Keratinocyte (primary cell): ENCODE measurements at regions not wholly inside any gene's neighbourhood (a gene's known extent, or its start where the extent isn't known, plus 50 kb on each side); places are given as distances from the start of the nearest gene placed in this dataset.

Experiments
- DNase-seq: peaks from one replicate; pipeline ENCODE4 v3.0.0-alpha.2; 2011; ENCODE audit warnings: low read depth, missing footprints, low spot score
- FAIRE-seq: peaks from 2 replicates; lab custom pipeline; 2011; peaks lifted over from hg19 to GRCh38; lab: Jason Lieb, UNC
- H2AFZ ChIP-seq: 2 replicates; pipeline ENCODE4 v1.6.0; 2012; ENCODE audit warnings: low read length, control low read depth, inconsistent platforms; ENCODE audit not compliant: control insufficient read depth
- H3K27ac ChIP-seq: 2 replicates; pipeline ENCODE4 v1.5.1; 2011; ENCODE audit warnings: low read length; ENCODE audit not compliant: control insufficient read depth, insufficient read depth
- H3K27me3 ChIP-seq: 3 replicates; pipeline ENCODE4 v1.6.0; 2011; ENCODE audit warnings: low read length; ENCODE audit not compliant: control insufficient read depth, insufficient read depth; ENCODE audit errors: extremely low read depth
- H3K36me3 ChIP-seq, 2 experiments: 2 replicates in 1 of 2; 3 replicates in 1 of 2; pipeline ENCODE4 v1.5.1; 2011; ENCODE audit warnings: low read length in 2 of 2, mild to moderate bottlenecking in 1 of 2; ENCODE audit not compliant: control insufficient read depth in 2 of 2, insufficient read depth in 2 of 2; ENCODE audit errors: extremely low read depth in 1 of 2
- H3K4me1 ChIP-seq: 3 replicates; pipeline ENCODE4 v1.5.1; 2011; ENCODE audit warnings: low read length; ENCODE audit not compliant: control insufficient read depth, insufficient read depth; ENCODE audit errors: extremely low read depth
- H3K4me2 ChIP-seq: 3 replicates; pipeline ENCODE4 v1.6.0; 2011; ENCODE audit warnings: low read depth, low read length; ENCODE audit not compliant: control insufficient read depth, insufficient read depth; ENCODE audit errors: extremely low read depth
- H3K4me3 ChIP-seq, 3 experiments: fragments of 200-600 bp in 1 of 3; sonication (generic) in 1 of 3; 2 replicates in 2 of 3; 3 replicates in 1 of 3; pipeline ENCODE4 v1.5.1; 2011 to 2016; ENCODE audit warnings: low read length in 3 of 3, mild to moderate bottlenecking in 3 of 3, control low read depth in 2 of 3, inconsistent platforms in 1 of 3, low read depth in 1 of 3, mixed read lengths in 1 of 3, mixed run types in 1 of 3, moderate library complexity in 1 of 3; ENCODE audit not compliant: control insufficient read depth in 2 of 3, insufficient read depth in 2 of 3; ENCODE audit errors: extremely low read depth in 1 of 3
- H3K79me2 ChIP-seq: 2 replicates; pipeline ENCODE4 v1.6.0; 2012; ENCODE audit warnings: low read length; ENCODE audit not compliant: control insufficient read depth, insufficient read depth
- H3K9ac ChIP-seq: 3 replicates; pipeline ENCODE4 v1.6.0; 2011; ENCODE audit warnings: low read length; ENCODE audit not compliant: control insufficient read depth, insufficient read depth; ENCODE audit errors: extremely low read depth
- H3K9me1 ChIP-seq: 3 replicates; pipeline ENCODE4 v1.6.0; 2011; ENCODE audit warnings: low read length; ENCODE audit not compliant: control insufficient read depth, insufficient read depth; ENCODE audit errors: extremely low read depth
- H3K9me3 ChIP-seq: 2 replicates; pipeline ENCODE4 v1.5.1; 2012; ENCODE audit warnings: low read depth, low read length; ENCODE audit not compliant: control insufficient read depth
- H4K20me1 ChIP-seq: 3 replicates; pipeline ENCODE4 v1.6.0; 2011; ENCODE audit warnings: low read length; ENCODE audit not compliant: control insufficient read depth, insufficient read depth; ENCODE audit errors: extremely low read depth
- CTCF ChIP-seq, 3 experiments: IDR thresholded peaks in 1 of 3; conservative IDR thresholded peaks in 1 of 3; optimal IDR thresholded peaks in 1 of 3; 2 replicates in 2 of 3; 3 replicates in 1 of 3; pipeline versions ENCODE3 to v1.5.1; 2011; ENCODE audit warnings: low read length in 3 of 3, mild to moderate bottlenecking in 3 of 3, moderate library complexity in 2 of 3, control low read depth in 1 of 3, inconsistent platforms in 1 of 3; ENCODE audit not compliant: insufficient read depth in 2 of 3; ENCODE audit errors: extremely low read depth in 1 of 3
- EZH2 ChIP-seq: IDR thresholded peaks from one replicate; pipeline ENCODE4 v1.6.1; 2012; ENCODE audit warnings: inconsistent platforms, mild to moderate bottlenecking, low read length, moderate library complexity
- dilution Hi-C: fragments of 300-500 bp; cut with MboI; formaldehyde crosslinking; loops from one replicate; pipeline ENCODE4 v1.7.0; 2020; ENCODE audit warnings: low sequenced_read_pairs; ENCODE audit not compliant: extremely low pct_ligation_motif_present

DNA sequence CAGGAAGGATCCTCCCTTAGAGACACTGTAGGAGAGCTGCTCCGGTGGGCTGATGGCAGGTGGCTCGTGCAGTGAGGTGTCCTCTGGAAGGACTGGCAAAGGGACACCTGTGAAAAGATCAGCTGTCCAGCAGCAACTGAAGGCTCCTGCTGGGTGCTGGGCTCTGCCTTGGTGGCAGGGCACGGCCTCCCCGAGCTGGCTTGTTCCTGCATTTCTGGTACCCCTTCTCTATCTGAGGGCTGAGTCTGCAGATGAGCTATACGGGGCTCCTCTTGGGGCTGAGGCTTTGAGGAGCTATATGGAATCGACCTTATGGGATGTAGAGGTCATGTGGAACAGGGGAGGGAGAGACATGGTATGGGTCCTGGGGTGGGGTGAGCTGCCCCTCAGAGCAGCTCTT, 875.8 kb downstream of the BRD1 start:
- FAIRE-seq (no peak), DNase-seq (no peak)
- H3K4me2 ChIP-seq, result no peak overlapping the region
- H3K4me1 ChIP-seq, result no peaks in the 10 kb centered on the region
- no peaks in the 10 kb centered on the region for H4K20me1 ChIP-seq
- no peaks in the 10 kb centered on the region for H3K27me3 ChIP-seq
- H3K9me3 ChIP-seq, result peaks cover 10% of the 10 kb centered on the region
- no peak for TF ChIP-seq CTCF (optimal IDR thresholded peaks at IDR 0.05 in 1 of 3, IDR thresholded peaks at IDR 0.05 in 1 of 3, conservative IDR thresholded peaks at IDR 0.05 in 1 of 3; ENCODE audit: extremely low read depth in 1 of 3, insufficient read depth in 2 of 3, low read length in 3 of 3)
- TF ChIP-seq EZH2, result no peak
- H2AFZ ChIP-seq, result no peak overlapping the region
- H3K36me3 ChIP-seq, result no peaks in the 10 kb centered on the region
- no peaks in the 10 kb centered on the region for H3K79me2 ChIP-seq
- H3K27ac ChIP-seq, result no peak overlapping the region
- H3K9ac ChIP-seq, result no peak overlapping the region
- dilution Hi-C loops, result no loop called here
- no peaks in the 10 kb centered on the region for H3K9me1 ChIP-seq
- H3K4me3 ChIP-seq, result no peak overlapping the region

- no peaks in the 10 kb centered on the region for H3K27me3 ChIP-seq
These were observed 877.3 kb downstream of the BRD1 start for GRCh38 chr22:48950151-48950915.

More at GRCh38 chr22:48950151-48950915, 877.3 kb downstream of the BRD1 start:
- Histone ChIP-seq H4K20me1 (no peaks in the 10 kb centered on the region), H3K9me1 (no peaks in the 10 kb centered on the region), H3K36me3 (no peaks in the 10 kb centered on the region), H3K4me3 (no peak overlapping the region), H2AFZ (no peak overlapping the region), H3K9ac (no peak overlapping the region), H3K27ac (no peak overlapping the region), H3K4me2 (no peak overlapping the region), H3K4me1 (no peaks in the 10 kb centered on the region), H3K79me2 (no peaks in the 10 kb centered on the region), H3K9me3 (peaks cover 10% of the 10 kb centered on the region)
- FAIRE-seq (no peak), DNase-seq (no peak)
- no peak for TF ChIP-seq CTCF (optimal IDR thresholded peaks at IDR 0.05 in 1 of 3, IDR thresholded peaks at IDR 0.05 in 1 of 3, conservative IDR thresholded peaks at IDR 0.05 in 1 of 3; ENCODE audit: extremely low read depth in 1 of 3, insufficient read depth in 2 of 3, low read length in 3 of 3)
- no peak for TF ChIP-seq EZH2
- dilution Hi-C loops, result no loop called here
